Neural cell (in vitro differentiated cells): ENCODE measurements at regions not wholly inside any gene's neighbourhood (a gene's known extent, or its start where the extent isn't known, plus 50 kb on each side); places are given as distances from the start of the nearest gene placed in this dataset.

Source experiments
- H2AFZ ChIP-seq: fragments of 200-600, 300-800 bp; sonication (generic), shearing (Covaris generic); 2 replicates; pipeline ENCODE4 v1.6.0; 2014; ENCODE audit warnings: low read depth, mild to moderate bottlenecking, antibody characterized with exemption, low read length, moderate library complexity
- H3F3A ChIP-seq: fragments of 200-600 bp; shearing (Covaris generic); 2 replicates; pipeline ENCODE4 v1.6.1; 2016; ENCODE audit warnings: mild to moderate bottlenecking, moderate library complexity, mixed read lengths, antibody characterized with exemption, low read length; ENCODE audit not compliant: insufficient read depth, poor library complexity, severe bottlenecking
- H3K27ac ChIP-seq: fragments of 200-600, 300-800 bp; sonication (generic), shearing (Covaris generic); 2 replicates; pipeline ENCODE4 v1.5.1; 2014; ENCODE audit warnings: mild to moderate bottlenecking, low read length, moderate library complexity
- H3K27me3 ChIP-seq: fragments of 300-800, 200-600 bp; sonication (generic), shearing (Covaris generic); 2 replicates; pipeline ENCODE4 v1.6.0; 2014; ENCODE audit warnings: mild to moderate bottlenecking, low read depth, low read length, moderate library complexity; ENCODE audit not compliant: insufficient read depth
- H3K36me3 ChIP-seq: fragments of 300-800, 200-600 bp; sonication (generic), shearing (Covaris generic); 2 replicates; pipeline ENCODE4 v1.5.1; 2014; ENCODE audit warnings: mild to moderate bottlenecking, antibody characterized with exemption, low read length, moderate library complexity; ENCODE audit not compliant: insufficient read depth
- H3K4me2 ChIP-seq: fragments of 300-800, 200-600 bp; sonication (generic), shearing (Covaris generic); 2 replicates; pipeline ENCODE4 v1.6.0; 2014; ENCODE audit warnings: mild to moderate bottlenecking, low read length
- H3K4me3 ChIP-seq: fragments of 300-800, 200-600 bp; sonication (generic), shearing (Covaris generic); 2 replicates; pipeline ENCODE4 v1.5.1; 2014; ENCODE audit warnings: mild to moderate bottlenecking, low read length, moderate library complexity
- H3K79me2 ChIP-seq: fragments of 200-600 bp; shearing (Covaris generic); replicated peaks from 2 replicates; pipeline ENCODE4 v1.6.0; 2014; ENCODE audit warnings: mild to moderate bottlenecking, low read length, moderate library complexity; ENCODE audit not compliant: insufficient read depth
- H3K9ac ChIP-seq: fragments of 300-800, 200-600 bp; sonication (generic), shearing (Covaris generic); 2 replicates; pipeline ENCODE4 v1.6.1; 2016; ENCODE audit warnings: mild to moderate bottlenecking, low read length, mixed read lengths
- H3K9me2 ChIP-seq: fragments of 200-600 bp; shearing (Covaris generic); 2 replicates; pipeline ENCODE4 v1.6.1; 2016; ENCODE audit warnings: mild to moderate bottlenecking, low read length, mixed read lengths; ENCODE audit not compliant: insufficient read depth
- H3K9me3 ChIP-seq: fragments of 200-600, 300-800 bp; sonication (generic), shearing (Covaris generic); 2 replicates; pipeline ENCODE4 v1.6.1; 2016; ENCODE audit warnings: mild to moderate bottlenecking, mixed run types, low read length, moderate library complexity, mixed read lengths
- H4K20me1 ChIP-seq: fragments of 200-600 bp; shearing (Covaris generic); 2 replicates; pipeline ENCODE4 v1.6.1; 2016; ENCODE audit warnings: mild to moderate bottlenecking, mixed run types; ENCODE audit not compliant: insufficient read depth
- EP300 ChIP-seq: fragments of 450-650 bp; conservative IDR thresholded peaks from 2 replicates; pipeline ENCODE4 v1.6.1; 2014; ENCODE audit warnings: antibody characterized with exemption, mild to moderate bottlenecking, moderate library complexity; ENCODE audit not compliant: poor library complexity, severe bottlenecking
- EZH2 ChIP-seq: fragments of 200-600, 300-800 bp; shearing (Covaris generic), sonication (generic); IDR thresholded peaks from 2 replicates; pipeline ENCODE4 v1.6.1; 2014; ENCODE audit warnings: antibody characterized with exemption, low read length, borderline replicate concordance, mild to moderate bottlenecking; ENCODE audit not compliant: insufficient read depth, poor library complexity, severe bottlenecking
- MXI1 ChIP-seq: fragments of 450-650 bp; conservative IDR thresholded peaks from 2 replicates; pipeline ENCODE4 v1.6.1; 2014; ENCODE audit warnings: antibody characterized with exemption, mild to moderate bottlenecking; ENCODE audit not compliant: poor library complexity, severe bottlenecking
- POLR2AphosphoS5 ChIP-seq: IDR thresholded peaks from 2 replicates; pipeline ENCODE4 v1.6.1; 2012
- RAD21 ChIP-seq: fragments of 450-650 bp; conservative IDR thresholded peaks from 2 replicates; pipeline ENCODE4 v1.6.1; 2014; ENCODE audit warnings: antibody characterized with exemption, mild to moderate bottlenecking, moderate library complexity
- SMC3 ChIP-seq: fragments of 450-650 bp; conservative IDR thresholded peaks from 2 replicates; pipeline ENCODE4 v1.6.1; 2014; ENCODE audit warnings: antibody characterized with exemption, mild to moderate bottlenecking, moderate library complexity; ENCODE audit not compliant: poor library complexity
- TAF1 ChIP-seq: IDR thresholded peaks from 2 replicates; pipeline ENCODE4 v1.6.1; 2012; ENCODE audit warnings: low read depth
- TF ChIP-seq, protein P1 (sequence below): IDR thresholded peaks from 2 replicates; pipeline ENCODE4 v1.6.1; 2012; ENCODE audit warnings: borderline replicate concordance
- TF ChIP-seq, protein P2 (sequence below): fragments of 450-650 bp; IDR thresholded peaks from 2 replicates; pipeline ENCODE4 v1.5.1; 2014; ENCODE audit warnings: antibody characterized with exemption, mild to moderate bottlenecking, moderate library complexity; ENCODE audit not compliant: poor library complexity, severe bottlenecking

DNA sequence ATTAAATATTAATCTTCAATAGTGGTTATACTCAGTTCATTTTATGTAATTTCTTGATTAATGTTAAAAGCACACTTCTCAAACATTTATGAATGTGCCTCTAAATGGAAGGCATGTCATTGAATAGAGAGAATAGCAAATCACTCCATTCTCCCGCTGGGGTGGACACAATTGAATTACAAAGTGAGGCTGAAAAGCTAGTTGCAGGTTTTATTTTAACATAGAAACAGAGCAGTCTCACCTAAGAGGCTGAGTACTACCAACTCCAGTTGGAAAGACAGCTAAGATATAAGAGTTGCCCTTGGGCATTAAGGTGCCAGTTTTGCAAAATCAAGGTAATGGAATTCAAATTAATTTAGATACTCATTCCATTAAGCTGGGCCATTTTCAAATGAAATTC lies 147.2 kb downstream of the PCSK1 start:
- Histone ChIP-seq H3K27ac (no peak overlapping the region), H3K4me2 (no peak overlapping the region), H2AFZ (no peak overlapping the region), H3K36me3 (no peaks in the 10 kb centered on the region), H3K9ac (no peak overlapping the region), H3K4me3 (no peak overlapping the region), H3K79me2 (no peaks in the 10 kb centered on the region), H3K9me3 (no peaks in the 10 kb centered on the region), H3K9me2 (no peaks in the 10 kb centered on the region), H3F3A (no peaks in the 10 kb centered on the region), H4K20me1 (no peaks in the 10 kb centered on the region), H3K27me3 (no peaks in the 10 kb centered on the region)
- TF ChIP-seq EZH2 (no peak), EP300 (no peak)
- TF ChIP-seq, protein P1, sequence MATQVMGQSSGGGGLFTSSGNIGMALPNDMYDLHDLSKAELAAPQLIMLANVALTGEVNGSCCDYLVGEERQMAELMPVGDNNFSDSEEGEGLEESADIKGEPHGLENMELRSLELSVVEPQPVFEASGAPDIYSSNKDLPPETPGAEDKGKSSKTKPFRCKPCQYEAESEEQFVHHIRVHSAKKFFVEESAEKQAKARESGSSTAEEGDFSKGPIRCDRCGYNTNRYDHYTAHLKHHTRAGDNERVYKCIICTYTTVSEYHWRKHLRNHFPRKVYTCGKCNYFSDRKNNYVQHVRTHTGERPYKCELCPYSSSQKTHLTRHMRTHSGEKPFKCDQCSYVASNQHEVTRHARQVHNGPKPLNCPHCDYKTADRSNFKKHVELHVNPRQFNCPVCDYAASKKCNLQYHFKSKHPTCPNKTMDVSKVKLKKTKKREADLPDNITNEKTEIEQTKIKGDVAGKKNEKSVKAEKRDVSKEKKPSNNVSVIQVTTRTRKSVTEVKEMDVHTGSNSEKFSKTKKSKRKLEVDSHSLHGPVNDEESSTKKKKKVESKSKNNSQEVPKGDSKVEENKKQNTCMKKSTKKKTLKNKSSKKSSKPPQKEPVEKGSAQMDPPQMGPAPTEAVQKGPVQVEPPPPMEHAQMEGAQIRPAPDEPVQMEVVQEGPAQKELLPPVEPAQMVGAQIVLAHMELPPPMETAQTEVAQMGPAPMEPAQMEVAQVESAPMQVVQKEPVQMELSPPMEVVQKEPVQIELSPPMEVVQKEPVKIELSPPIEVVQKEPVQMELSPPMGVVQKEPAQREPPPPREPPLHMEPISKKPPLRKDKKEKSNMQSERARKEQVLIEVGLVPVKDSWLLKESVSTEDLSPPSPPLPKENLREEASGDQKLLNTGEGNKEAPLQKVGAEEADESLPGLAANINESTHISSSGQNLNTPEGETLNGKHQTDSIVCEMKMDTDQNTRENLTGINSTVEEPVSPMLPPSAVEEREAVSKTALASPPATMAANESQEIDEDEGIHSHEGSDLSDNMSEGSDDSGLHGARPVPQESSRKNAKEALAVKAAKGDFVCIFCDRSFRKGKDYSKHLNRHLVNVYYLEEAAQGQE = no peak

DNA sequence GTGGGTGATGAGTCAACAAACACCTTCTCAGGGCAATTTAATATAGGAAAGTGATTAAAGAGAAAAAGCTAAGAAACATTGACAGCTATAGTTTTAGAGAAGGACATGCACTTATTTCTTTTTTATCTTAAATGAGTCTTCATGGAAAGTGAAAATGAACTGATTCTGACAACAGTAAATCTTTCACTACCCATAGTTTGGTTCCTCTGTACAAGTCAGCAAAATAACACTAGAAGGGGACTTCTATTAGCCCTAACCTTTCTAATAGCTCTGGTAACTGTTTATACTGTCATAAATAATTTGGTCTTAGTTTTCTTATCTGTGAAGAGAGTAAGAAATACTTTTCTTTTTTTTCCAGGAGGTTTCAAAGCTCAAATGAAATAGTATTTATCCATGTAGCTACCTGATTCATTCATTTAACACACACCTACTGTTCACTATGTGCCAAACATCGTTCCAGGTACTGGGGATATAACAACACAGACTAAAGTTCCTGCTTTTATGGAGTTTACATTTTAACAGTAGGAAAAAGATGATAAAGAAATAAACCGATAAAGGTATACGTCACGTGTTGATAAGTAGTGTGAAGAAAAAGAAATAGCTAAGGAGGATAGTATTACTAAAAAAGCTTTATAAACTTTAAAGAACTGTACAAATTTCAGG lies 148.2 kb downstream of the PCSK1 start:
- TF ChIP-seq MXI1 (no peak), EP300 (no peak), POLR2AphosphoS5 (no peak), SMC3 (no peak), TAF1 (no peak), EZH2 (no peak), RAD21 (no peak)
- TF ChIP-seq, protein P2, sequence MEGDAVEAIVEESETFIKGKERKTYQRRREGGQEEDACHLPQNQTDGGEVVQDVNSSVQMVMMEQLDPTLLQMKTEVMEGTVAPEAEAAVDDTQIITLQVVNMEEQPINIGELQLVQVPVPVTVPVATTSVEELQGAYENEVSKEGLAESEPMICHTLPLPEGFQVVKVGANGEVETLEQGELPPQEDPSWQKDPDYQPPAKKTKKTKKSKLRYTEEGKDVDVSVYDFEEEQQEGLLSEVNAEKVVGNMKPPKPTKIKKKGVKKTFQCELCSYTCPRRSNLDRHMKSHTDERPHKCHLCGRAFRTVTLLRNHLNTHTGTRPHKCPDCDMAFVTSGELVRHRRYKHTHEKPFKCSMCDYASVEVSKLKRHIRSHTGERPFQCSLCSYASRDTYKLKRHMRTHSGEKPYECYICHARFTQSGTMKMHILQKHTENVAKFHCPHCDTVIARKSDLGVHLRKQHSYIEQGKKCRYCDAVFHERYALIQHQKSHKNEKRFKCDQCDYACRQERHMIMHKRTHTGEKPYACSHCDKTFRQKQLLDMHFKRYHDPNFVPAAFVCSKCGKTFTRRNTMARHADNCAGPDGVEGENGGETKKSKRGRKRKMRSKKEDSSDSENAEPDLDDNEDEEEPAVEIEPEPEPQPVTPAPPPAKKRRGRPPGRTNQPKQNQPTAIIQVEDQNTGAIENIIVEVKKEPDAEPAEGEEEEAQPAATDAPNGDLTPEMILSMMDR = no peak
- TF ChIP-seq, protein P1 = no peak
- H3K27me3 ChIP-seq = no peaks in the 10 kb centered on the region
- H3K9me3 ChIP-seq = peaks cover 4% of the 10 kb centered on the region
- H3F3A ChIP-seq = no peaks in the 10 kb centered on the region
- H3K79me2 ChIP-seq = no peaks in the 10 kb centered on the region
- no peak overlapping the region for H2AFZ ChIP-seq
- no peak overlapping the region for H3K4me2 ChIP-seq
- no peaks in the 10 kb centered on the region for H3K36me3 ChIP-seq
- H3K9me2 ChIP-seq = no peaks in the 10 kb centered on the region
- no peaks in the 10 kb centered on the region for H4K20me1 ChIP-seq
- H3K4me3 ChIP-seq = no peak overlapping the region
- no peak overlapping the region for H3K9ac ChIP-seq
- no peak overlapping the region for H3K27ac ChIP-seq
